NCI-H2196 (cell line): ENCODE measurements at regions not wholly inside any gene's neighbourhood (a gene's known extent, or its start where the extent isn't known, plus 50 kb on each side); places are given as distances from the start of the nearest gene placed in this dataset.
"Not testable (repeated sequence)": the region's sequence is repeated elsewhere in the genome, so short reads cannot be mapped to it uniquely, and the experiment has no call there.

Source experiments
- DNase-seq: peaks from one replicate; lab custom pipeline; 2025; ENCODE audit not compliant: unreplicated experiment; lab: John Stamatoyannopoulos, UW

GRCh38 chr9:13823026-13823425 lies 490.9 kb downstream of the NFIB start:
- no peak for DNase-seq

GRCh38 chr9:13817754-13818278 lies 496.1 kb downstream of the NFIB start:
- no peak for DNase-seq

DNA sequence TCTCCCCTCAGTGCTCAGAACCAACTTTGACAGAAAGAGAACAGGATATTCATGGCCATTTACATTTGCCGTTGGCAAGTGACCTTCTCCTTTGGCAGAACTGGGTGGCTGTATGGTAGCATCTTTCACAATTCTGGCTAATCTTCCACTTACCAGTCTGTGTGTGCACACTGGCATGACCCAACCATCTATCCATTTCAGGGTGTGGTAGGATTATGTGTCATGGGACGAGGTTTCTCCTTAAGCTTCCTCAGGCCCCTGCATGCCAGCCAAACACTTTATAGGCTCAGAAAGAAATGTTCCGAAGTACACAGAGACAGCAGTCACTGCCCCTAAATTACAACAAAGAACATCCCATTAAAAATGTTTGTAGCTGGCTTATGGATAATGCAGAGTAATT lies 497.1 kb downstream of the NFIB start:
- DNase-seq: no peak

DNA sequence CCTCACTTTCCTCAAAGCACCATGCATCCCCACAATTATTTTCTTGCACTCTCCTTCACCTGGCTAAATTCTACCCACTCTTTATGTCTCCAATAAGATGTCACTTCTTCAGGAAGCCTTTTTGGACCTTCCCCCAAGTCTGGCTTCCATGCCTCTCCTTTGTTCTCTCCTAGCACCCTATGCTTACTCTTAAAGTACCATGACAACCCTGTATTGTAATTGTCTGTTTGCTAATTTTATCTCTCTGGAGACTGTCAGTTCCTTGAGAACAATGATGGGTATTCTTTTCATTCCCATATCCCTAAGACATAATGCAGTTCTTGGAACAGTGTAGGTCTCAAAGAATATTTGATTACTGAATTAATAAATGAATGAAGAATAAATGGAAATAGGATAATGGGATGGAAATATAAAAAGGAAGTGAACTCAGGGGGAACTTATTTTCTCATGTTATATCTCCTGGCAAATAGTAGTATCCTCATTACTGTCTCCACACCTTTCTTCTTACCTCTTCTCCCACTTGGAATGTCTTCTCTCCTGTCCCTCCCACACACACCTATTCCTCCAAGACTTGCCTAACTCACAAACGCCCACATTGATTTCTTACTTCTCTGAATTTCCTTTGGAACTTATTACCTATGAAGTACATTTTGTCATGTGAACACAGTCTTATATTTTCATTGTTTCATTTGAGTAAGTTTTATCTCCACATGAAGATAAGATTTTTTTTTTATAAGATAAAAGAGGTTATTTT lies 499.1 kb downstream of the NFIB start:
- DNase-seq: no peak

- no peak for DNase-seq
Observed at GRCh38 chr9:13811876-13812275, 502.1 kb downstream of the NFIB start.

DNA sequence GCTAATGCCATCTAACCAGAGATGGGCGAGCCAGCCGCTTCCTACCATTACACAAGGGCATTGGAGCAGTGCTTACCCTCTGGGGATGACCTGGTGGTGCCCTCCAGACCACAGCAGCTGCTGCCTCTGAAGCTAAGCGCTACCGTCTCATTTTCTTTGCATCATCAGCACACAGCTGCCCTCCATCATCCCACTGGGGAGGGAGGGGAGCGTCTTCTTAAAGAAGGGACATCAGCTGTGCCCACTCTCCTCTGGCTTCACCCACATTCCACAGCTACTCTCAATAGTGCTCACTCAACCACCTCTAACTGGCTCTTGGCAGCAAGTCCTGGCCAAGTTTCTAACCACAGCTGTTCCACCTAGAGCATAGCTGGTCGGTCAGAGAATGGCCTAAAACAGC lies 503.4 kb downstream of the NFIB start:
- DNase-seq: no peak

DNA sequence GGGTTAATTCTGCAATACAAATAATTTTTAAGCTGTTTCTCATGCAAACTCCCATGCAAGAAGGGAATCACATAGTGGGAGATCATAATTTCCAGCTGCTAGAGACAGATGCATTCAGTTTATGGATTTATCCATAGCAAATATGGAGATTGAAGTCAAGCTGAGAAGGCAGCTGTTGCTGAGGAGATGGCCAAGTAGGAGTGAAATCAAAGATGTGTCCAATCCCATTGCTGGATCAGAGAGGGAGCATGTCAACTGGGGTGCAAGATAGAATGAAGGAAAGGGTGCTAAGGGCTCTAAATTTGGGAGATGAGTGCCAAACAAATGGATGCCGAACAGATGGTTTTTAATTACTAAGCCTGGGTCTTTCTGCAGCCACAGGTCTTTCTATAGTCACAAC lies 504.5 kb downstream of the NFIB start:
- DNase-seq: no peak

GRCh38 chr9:13807118-13807517 lies 506.8 kb downstream of the NFIB start:
- no peak for DNase-seq

DNA sequence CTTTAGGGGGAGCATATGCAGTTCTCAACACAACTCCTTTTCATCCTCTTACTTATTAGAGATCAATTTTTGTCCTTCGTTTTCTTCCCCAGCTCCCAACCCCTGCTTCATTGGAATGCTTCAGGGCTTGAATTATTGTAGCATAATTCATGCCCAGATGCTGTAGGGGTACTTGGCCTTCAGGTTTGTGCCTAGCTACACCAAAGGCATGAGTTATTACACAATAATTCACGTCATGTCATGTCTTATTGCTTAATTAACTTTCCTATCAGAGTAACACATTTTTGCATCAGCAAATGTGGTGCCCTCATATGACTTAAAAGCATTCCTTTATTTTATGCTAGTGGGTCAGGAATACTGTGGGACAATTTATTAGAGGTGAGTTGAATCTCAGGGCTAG lies 507.2 kb downstream of the NFIB start:
- no peak for DNase-seq

DNA sequence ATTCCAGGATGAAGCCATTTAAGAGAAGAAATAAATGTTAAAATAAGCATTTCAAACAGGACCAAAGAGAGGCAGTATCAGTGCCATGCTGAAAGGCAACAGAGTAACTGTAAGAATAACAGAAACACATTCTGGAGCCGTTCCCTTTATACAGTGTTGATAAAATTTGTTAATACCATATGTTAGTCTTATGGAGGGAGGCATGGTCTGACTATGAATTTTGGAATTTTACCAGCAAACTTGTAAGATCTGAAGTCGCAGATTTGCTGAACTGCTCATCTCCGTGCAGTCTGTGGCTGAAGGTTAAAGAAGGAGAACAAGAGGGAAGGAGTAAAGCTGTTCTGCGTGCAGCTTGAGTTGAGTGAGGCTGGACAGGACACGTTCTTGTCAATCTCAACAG lies 508.4 kb downstream of the NFIB start:
- DNase-seq: no peak

DNA sequence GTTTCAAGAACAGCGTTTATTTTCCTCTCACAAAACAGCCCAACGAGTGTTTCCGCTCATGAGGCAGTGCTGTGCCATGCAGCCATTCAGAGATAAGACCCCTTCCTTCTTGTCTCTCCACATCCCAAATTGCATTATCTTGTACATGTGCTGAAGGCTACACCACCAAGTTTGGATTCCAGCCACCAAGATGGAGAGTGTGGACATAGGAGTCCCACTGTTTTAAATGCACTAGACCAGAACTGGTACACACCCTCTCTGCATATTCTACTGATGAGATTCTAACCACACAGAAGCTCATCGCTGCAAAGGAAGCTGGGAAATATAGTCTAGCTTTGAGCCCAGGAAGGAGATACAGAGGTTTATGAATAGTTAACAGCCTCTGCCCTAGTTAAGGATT lies 509.4 kb downstream of the NFIB start:
- DNase-seq: no peak

DNA sequence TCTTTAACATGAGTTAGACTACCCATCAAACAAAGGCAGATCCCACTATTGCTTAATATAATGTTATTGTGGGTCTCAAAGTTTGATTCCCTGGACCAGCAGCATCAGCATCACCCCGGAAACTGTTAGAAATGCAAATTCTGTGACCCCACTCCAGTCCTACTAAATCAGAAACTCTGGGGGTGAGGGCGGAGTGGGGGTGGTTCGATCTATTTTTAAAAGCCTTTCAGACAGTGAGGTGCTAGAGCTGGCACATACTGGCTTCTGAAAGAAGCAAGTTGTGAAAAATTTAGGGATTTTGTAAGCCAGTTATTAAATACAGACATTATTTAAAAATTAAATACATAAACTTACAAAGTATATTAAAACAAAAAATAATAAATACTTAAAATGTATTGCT lies 513.2 kb downstream of the NFIB start:
- no peak for DNase-seq

DNA sequence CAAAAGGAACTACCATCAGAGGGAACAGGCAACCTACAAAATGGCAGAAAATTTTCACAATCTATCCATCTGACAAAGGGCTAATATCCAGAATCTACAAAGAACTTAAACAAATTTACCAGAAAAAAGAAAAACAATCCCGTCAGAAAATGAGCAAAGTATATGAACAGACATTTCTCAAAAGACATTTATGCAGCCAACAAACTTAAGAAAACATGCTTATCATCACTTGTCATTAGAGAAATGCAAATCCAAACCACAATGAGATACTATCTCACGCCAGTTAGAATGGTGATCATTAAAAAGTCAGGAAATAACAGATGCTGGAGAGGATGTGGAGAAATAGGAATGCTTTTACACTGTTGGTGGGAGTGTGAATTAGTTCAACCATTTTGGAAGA lies 516.2 kb downstream of the NFIB start:
- DNase-seq: not testable (repeated sequence)

DNA sequence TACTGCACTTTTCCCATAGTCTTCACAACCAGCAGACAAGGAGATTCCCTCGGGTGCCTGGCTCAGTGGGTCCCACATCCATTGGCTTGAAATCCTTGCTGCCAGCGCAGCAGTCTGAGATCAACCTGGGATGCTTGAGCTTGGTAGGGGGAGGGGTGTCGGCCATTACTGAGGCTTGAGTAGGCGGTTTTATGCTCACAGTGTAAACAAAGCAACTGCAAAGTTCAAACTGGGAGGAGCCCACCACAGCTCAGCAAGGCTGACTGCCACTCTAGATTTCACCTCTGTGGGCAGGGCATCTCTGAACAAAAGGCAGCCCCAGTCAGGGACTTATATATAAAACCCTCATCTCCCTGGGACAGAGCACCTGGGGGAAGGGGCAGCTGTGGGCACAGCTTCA lies 512.3 kb upstream of the MPDZ start:
- no peak for DNase-seq

- DNase-seq: no peak
Observed at GRCh38 chr9:13790055-13790454, 510.6 kb upstream of the MPDZ start.

GRCh38 chr9:13787234-13787833 lies 507.8 kb upstream of the MPDZ start:
- DNase-seq: no peak

DNA sequence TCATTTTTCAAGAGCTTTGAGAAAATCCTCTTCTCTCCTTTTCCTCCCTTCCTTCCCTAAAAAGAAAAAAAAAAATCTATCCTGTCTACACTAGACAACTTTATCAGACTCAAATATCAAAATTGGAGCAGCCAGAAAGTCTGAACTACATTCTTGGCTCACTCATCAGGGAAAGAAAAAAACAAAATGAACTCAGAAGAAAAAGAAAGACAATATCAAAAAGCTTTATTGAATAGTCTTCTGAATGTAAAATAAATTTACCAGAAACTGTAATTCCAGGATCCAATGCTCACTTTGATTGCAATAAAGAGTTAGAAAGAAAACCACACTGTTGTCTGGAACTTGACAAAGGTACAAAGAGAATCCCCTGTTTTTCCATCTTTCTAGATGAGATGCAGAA lies 507.2 kb upstream of the MPDZ start:
- no peak for DNase-seq

DNA sequence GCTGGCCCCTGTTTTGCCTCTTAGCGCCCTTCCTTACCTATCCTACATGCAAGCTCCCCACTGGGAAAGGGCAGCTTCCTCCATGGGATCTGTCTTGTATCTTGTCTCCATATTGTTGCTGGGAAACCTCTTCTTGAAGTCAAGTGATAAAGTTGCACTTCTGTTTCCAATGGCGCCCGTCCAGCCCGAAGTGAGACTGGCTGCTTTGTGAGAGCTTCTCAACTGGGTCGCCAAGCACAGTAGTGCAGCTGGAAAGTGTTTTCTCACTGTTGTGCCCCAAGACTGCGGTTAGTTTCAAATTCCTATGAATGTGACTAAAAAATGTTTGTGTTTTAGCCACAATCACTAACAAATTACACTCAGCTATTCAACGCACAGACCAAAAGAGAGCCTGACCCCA lies 506.6 kb upstream of the MPDZ start:
- DNase-seq: no peak

- no peak for DNase-seq
Observed at GRCh38 chr9:13779106-13779505, 499.6 kb upstream of the MPDZ start.

GRCh38 chr9:13778631-13779030 lies 499.1 kb upstream of the MPDZ start:
- no peak for DNase-seq

- DNase-seq: no peak
Observed at GRCh38 chr9:13770956-13771355, 491.5 kb upstream of the MPDZ start.

DNA sequence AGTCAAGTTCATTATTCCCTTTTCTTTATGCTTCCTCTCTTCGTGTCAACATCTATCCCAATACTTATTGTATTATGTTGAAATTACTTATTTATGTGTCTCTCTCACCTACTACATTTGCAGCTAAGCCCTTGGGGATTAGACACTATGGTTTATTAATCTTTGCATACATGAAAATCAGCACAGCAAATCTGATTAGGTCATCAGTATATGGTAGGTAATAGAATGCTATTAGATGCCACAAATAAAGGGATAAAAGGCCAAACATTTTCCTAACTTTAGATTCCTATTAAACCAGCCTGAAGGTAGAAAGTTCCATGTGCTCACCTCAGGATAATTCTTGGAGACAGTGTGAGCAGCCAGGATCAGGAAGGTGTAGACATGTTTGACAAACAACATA lies 490.1 kb upstream of the MPDZ start:
- DNase-seq: no peak

- no peak for DNase-seq
Observed at GRCh38 chr9:13769006-13769405, 489.5 kb upstream of the MPDZ start.
